Middle frontal gyrus (tissue), 1 donor: ENCODE measurements at regions not wholly inside any gene's neighbourhood (a gene's known extent, or its start where the extent isn't known, plus 50 kb on each side); places are given as distances from the start of the nearest gene placed in this dataset.

ENCODE experiments used
- DNase-seq: peaks from one replicate; pipeline ENCODE4 v3.0.0-alpha.2; 2015; ENCODE audit warnings: low spot score; ENCODE audit errors: extremely low spot score

DNA sequence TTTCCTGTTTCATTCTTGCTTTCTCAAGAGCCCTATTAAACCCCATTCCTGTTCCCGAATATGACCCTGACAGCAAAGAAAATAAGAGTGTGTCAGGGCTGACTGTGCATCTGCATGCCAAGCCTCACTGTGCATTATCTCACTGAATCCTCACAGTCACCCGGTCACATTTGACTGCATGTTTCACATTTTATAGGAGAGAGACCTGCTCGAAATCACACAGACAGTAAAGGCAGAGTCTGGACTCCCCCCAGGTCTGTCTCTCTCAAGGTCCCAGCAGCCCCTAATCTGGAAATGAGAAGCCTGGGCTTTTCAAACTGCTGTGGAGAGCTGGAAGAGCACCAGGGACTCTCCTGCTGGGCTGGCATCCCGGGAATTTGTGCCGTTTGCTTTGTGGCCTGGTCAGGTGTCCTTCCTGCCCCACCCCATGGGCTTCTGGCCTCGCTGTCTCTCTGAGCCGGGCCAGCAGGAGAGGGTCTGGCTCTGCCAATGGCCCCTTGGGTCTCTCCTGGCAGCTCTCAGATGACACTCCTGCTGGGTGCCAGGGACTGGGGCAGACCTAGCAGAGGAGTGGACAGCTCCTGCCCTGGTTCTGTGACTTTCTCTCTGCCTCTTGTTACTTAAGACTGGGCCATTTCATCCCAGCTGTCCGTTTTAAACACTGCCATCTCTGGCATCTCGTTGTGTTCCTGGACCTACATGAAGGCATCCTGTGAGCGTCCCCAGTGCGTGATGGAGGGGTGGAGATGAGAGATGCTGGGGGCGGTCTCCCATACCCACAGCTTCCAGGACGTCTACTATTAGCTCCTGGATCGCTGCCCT, 173.6 kb downstream of the ARHGAP12 start:
- no peak for DNase-seq

GRCh38 chr10:31753681-31754080, 174.9 kb downstream of the ARHGAP12 start:
- no peak for DNase-seq

GRCh38 chr10:31752170-31752569, 176.5 kb downstream of the ARHGAP12 start:
- no peak for DNase-seq

GRCh38 chr10:31751738-31752080, 176.9 kb downstream of the ARHGAP12 start:
- no peak for DNase-seq

- DNase-seq: no peak
Measured at GRCh38 chr10:31751051-31751737, 177.4 kb downstream of the ARHGAP12 start.

DNA sequence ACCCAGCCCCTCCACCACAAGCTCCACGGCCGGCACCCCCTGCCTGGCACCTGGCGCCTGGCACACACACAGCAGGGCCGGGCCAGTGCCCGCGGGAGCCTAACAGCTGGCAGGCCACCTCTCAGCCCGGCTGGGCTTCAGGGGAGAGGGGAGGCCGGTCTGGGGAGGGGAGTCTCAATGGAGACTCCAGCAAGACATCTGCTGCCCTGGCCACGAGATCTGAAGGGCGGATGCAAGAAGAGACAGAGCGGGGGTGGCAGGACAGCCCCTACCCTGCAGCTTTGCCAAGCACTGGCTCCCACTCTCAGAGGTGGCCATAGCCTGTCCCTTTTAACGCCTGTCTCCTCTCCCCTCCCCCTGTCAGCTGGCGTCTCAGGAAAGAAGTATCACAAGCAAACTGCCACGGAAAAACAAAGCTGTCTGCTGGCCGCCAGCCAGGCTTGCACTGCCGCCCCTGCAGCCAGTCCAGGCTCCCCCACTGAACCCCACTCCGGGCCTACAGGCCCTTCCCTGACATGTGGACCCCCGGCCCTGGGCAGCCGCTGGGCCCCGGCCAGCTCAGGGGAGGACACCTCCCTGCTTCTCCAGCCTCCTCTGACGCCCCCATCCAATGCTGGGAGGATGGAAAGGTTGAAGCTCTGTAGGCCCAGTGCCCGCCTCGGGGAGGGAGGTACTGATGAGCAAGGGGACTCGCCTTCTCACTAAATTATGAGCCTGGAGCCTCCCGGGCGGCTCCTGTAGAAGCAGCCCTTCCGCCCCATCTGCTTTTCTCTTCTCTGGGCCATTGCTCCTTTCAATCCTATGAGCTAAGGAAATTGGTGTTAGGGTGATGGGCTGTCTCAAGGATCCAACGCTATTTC, 178.4 kb downstream of the ARHGAP12 start:
- DNase-seq: no peak

DNA sequence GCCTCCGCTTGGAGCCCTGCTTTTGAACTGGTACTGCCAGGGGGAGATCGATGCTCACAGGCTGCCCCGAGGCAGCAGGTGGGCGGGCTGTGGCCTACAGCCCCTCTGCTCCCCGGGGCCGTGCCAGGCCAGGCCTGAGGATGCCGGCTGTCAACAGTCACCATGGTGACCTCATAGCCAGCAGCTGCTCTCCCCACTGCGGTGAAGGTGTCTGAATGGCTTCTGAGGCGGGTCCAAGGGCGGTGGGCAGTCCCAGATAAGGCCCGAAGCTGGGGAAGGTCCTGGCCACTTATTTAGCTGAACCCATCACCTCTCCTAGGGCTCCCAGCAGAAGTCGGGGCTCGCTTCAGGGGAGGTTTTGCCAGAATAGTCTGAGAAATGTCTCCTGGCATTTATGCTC, 179.3 kb downstream of the ARHGAP12 start:
- no peak for DNase-seq

GRCh38 chr10:31745612-31746376, 182.8 kb downstream of the ARHGAP12 start:
- no peak for DNase-seq

GRCh38 chr10:31744025-31744424, 184.6 kb downstream of the ARHGAP12 start:
- DNase-seq: no peak

- DNase-seq: no peak
Measured at GRCh38 chr10:31742255-31742654, 186.4 kb downstream of the ARHGAP12 start.

DNA sequence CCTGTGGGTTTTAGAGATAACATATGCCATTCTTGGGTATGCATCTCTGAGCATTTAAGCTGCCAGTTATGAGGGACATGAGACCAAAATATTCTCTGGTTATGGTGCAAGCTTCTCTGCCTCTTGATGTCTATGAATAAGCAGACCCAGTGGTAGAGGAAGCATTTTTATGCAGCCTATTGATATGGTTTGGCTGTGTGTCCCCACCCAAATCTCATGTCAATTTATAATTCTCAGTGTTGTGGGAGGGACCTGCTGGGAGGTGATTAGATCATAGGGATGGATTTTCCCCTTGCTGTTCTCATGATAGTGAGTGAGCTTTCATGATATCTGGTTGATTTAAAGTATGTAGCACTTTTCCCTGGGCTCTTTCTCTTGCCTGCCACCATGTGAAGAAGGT, 187.2 kb downstream of the ARHGAP12 start:
- DNase-seq: no peak

GRCh38 chr10:31739711-31740110, 188.9 kb downstream of the ARHGAP12 start:
- DNase-seq: no peak

- DNase-seq: no peak
Measured at GRCh38 chr10:31739146-31739545, 189.5 kb downstream of the ARHGAP12 start.

- DNase-seq: no peak
Measured at GRCh38 chr10:31731711-31732110, 196.9 kb downstream of the ARHGAP12 start.

DNA sequence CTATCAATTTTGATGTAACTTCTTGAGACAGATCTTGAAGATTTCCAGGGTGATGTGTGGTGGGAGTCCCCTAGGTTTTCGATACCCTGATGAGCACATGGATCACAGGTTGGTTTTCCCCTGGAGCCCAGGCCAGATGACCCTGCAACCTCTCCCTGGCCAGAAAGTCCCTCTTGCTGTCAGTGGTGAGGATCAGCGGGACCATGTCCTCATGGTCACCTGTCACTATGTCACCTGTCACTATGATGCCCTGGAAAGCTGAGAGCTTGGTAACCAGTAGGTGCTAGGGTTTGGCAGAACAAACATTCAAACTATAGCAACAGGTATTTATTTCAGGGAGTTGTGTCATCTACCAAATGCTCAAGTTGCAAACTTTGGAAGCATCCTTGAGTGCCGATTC, 197.9 kb downstream of the ARHGAP12 start:
- no peak for DNase-seq

- no peak for DNase-seq
Measured at GRCh38 chr10:31728698-31729224, 199.9 kb downstream of the ARHGAP12 start.

DNA sequence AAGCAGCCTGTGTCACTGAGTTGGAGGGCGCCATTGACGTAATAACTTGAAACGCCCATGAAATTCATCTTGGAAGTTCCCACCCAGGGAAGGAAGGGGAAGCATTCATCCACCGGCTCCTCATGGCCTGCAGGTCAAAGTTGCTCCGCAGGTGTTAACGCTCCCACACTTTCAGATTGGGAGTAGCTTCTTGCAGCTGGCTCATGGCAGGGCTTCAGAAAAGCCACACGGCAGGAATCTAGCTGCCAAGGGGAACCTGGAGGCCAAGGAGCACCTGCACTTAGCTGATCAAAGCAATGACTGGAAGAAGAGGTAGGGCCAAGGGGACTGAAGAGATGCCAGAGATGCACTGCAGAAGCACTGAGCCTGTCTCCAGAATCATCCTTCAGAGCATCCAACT, 203.2 kb downstream of the ARHGAP12 start:
- no peak for DNase-seq

GRCh38 chr10:31724296-31724695, 204.3 kb downstream of the ARHGAP12 start:
- no peak for DNase-seq

DNA sequence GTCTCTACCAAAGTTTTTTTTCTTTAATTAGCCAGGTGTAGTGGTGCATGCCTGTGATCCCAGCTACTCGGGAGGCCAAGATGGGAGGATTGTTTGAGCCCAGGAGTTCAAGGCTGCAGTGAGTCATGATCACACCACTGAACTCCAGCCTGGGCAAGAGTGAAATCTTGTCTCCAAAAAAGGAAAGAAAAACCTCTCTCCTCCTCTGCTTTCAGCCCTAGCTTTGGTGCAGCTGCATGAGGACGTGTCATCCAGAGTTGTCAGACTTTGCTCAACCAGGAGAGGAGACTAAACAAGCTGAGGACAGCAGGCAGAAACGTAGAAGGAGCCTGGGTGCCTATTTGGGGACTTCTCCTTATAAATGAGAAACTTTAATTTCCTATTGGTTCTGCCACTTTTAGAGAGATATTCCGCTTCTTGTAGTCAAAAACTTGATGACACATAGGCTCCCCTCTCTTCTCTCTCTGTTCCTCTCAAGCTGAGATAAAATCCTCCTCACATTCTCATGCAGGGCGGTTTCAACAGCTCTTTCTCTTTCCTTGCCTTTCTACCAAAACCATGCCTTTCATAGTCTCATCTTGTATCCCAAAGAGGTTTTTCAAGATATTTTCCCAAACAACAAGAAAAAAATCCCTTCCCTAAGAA, 205.4 kb downstream of the ARHGAP12 start:
- DNase-seq: no peak

DNA sequence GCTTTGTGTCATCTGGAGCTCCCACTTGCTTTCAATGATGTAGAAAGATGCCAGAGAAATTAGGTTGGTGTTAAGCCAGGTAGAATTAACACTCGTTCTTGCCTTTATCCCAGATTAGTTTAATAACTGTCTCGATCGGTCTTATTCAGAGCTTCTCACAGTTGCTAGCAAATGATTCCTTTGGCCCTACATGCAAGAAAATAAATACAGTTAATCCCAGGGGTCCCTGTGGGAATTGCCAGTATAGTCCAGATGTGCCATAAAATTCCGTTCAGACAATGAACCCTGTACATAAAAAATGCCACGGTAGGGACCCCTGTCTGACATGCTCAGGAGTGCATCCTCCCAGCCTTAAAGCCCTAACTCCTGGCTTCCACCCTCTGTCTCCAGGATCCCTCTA, 207.5 kb downstream of the ARHGAP12 start:
- DNase-seq: no peak

DNA sequence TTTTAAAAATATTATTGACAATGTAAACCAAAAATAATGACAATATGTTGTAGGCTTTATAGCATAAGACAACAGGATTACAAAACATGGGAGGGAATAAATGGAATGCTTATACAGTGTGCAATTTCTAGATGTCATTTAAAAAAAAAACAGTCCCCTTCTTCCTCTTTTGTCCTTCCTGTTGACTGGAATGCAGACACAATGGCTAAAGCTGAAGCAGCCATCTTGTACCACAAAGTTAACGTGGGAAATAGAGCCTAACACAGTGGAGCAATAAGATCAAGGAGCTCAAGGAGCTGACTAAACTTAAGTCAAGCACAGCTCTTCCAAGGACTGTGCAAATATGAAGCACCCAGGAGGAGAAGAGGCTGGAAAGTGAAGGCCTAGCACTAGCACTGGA, 208.1 kb downstream of the ARHGAP12 start:
- no peak for DNase-seq
